Body of pancreas (tissue), 4 donors: ENCODE measurements at regions not wholly inside any gene's neighbourhood (a gene's known extent, or its start where the extent isn't known, plus 50 kb on each side); places are given as distances from the start of the nearest gene placed in this dataset.

Source experiments
- ATAC-seq: fragments of 150-250 bp; one replicate; pipeline ENCODE4 v1.9.1; 2016
- DNase-seq, 4 donors: peaks; one replicate each; pipeline ENCODE4 v3.0.0-alpha.2; 2019
- H3K27ac ChIP-seq, 4 donors: fragments of 200-600 bp; sonication (generic); 1 replicate in 3 of 4; 2 replicates in 1 of 4; pipeline versions ENCODE4 v1.5.1 to v1.6.1; 2016 to 2019; ENCODE audit warnings: mild to moderate bottlenecking in 1 of 4, mixed read lengths in 1 of 4, moderate library complexity in 1 of 4
- H3K27me3 ChIP-seq, 2 donors: fragments of 200-600 bp; sonication (generic); one replicate each; pipeline ENCODE4 v1.6.0; 2016; ENCODE audit warnings: mild to moderate bottlenecking in 1 of 2
- H3K36me3 ChIP-seq, 2 donors: fragments of 200-600 bp; sonication (generic); replicated peaks in 1 of 2; 2 replicates each; pipeline ENCODE4 v1.5.1; 2016; ENCODE audit warnings: low read depth in 2 of 2; ENCODE audit not compliant: insufficient read depth in 1 of 2
- H3K4me1 ChIP-seq: fragments of 200-600 bp; sonication (generic); one replicate; pipeline ENCODE4 v1.6.0; 2016
- H3K4me3 ChIP-seq, 2 donors: fragments of 200-600 bp; sonication (generic); 1 replicate in 1 of 2; 2 replicates in 1 of 2; pipeline ENCODE4 v1.5.1; 2016 to 2019
- H3K9me3 ChIP-seq, 3 donors: fragments of 200-600 bp; sonication (generic); 1 replicate in 2 of 3; 2 replicates in 1 of 3; pipeline ENCODE4 v1.5.1; 2016
- POLR2A ChIP-seq, 3 donors: fragments of 450-650 bp; IDR thresholded peaks; one replicate each; pipeline ENCODE4 v1.6.1; 2016; ENCODE audit warnings: antibody characterized with exemption in 3 of 3, mild to moderate bottlenecking in 2 of 3
- WGBS, 2 donors: methylation state at CpG; one replicate each; pipeline ENCODE4 v1.1.5; 2017; 5-methylcytosine and 5-hydroxymethylcytosine counted together
- intact Hi-C: fragments of 100-400 bp; cut with DNase I; formaldehyde crosslinking; loops from one replicate; pipeline ENCODE4 v1.15.1; 2023
- TF ChIP-seq, protein P1 (sequence below), 7 experiments: fragments of 450-650 bp in 4 of 7; fragments of 200-600 bp in 3 of 7; sonication (generic) in 3 of 7; IDR thresholded peaks; one replicate each; pipeline ENCODE4 v1.5.1; 2016 to 2019; ENCODE audit warnings: antibody characterized with exemption in 7 of 7

DNA sequence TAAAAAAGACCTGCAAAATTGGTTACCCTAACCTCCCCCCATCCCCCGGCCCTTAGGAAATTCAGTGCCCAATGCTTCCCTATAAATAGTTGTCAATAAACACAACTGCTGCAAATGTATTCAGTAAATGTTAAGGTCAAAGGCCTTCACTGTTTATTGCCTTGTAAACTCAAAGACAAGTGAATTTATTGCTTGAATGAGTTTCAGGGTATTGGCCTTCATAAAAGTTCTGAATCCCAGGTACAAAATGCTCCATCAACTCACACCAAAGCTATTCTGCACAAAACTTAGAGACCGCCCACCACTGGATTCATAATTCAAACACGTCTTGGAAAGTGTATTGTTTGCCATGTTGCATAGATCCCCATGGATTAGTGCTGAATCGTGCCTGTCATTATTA is 63.3 kb upstream of the CDKN3 start:
- 89 to 92% methylated on average over 4 of the region's 4 CpGs for WGBS, 2 donors
- intact Hi-C loops = no loop called here
- ATAC-seq = no peak

DNA sequence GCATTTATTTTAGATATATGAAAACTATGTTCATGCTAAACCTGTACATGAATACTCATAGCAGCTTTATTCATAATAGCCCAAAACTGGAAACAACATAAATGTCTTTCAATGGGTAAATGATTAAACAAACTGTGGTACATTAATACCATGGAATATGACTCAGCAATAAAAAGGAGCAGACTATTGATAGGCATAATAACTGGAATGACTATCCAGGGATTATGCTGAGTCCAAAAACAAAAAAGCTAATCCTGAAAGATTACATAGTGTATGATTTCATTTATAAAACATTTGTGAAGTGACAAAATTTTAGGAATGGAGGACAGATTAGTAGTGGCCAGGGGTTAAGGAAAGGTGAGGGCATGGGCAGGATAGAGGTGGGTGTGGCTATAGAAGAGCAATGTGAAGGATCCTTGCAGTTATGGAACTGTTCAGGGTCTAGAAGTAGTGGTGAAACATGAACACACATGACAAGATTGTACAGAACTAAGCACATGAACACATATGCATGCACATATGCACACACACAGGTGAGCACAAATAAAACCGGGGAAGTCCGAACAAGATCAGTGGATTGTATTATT is 61.1 kb upstream of the CDKN3 start:
- H3K27ac ChIP-seq = no peak overlapping the region
- WGBS, 2 donors = 92 to 93% methylated on average over 2 of the region's 2 CpGs
- H3K36me3 ChIP-seq = no peaks in the 10 kb centered on the region
- H3K9me3 ChIP-seq = no peaks in the 10 kb centered on the region
- no peak overlapping the region for H3K4me3 ChIP-seq
- intact Hi-C loops = no loop called here
- TF ChIP-seq, protein P1, sequence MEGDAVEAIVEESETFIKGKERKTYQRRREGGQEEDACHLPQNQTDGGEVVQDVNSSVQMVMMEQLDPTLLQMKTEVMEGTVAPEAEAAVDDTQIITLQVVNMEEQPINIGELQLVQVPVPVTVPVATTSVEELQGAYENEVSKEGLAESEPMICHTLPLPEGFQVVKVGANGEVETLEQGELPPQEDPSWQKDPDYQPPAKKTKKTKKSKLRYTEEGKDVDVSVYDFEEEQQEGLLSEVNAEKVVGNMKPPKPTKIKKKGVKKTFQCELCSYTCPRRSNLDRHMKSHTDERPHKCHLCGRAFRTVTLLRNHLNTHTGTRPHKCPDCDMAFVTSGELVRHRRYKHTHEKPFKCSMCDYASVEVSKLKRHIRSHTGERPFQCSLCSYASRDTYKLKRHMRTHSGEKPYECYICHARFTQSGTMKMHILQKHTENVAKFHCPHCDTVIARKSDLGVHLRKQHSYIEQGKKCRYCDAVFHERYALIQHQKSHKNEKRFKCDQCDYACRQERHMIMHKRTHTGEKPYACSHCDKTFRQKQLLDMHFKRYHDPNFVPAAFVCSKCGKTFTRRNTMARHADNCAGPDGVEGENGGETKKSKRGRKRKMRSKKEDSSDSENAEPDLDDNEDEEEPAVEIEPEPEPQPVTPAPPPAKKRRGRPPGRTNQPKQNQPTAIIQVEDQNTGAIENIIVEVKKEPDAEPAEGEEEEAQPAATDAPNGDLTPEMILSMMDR (IDR thresholded peaks at IDR 0.05) = no peak
- no peak for TF ChIP-seq POLR2A (IDR thresholded peaks at IDR 0.05)
- ATAC-seq = no peak
- peaks cover 7% of the 10 kb centered on the region for H3K4me1 ChIP-seq
- H3K27me3 ChIP-seq = no peaks in the 10 kb centered on the region
- no peak for DNase-seq

More for the DNA sequence above, 63.3 kb upstream of the CDKN3 start:
- Histone ChIP-seq H3K9me3 (no peaks in the 10 kb centered on the region), H3K27ac (no peak overlapping the region), H3K36me3 (no peaks in the 10 kb centered on the region), H3K4me1 (peaks cover 7% of the 10 kb centered on the region), H3K4me3 (no peak overlapping the region), H3K27me3 (no peaks in the 10 kb centered on the region)
- TF ChIP-seq, protein P1 (IDR thresholded peaks at IDR 0.05) = no peak
- TF ChIP-seq POLR2A (IDR thresholded peaks at IDR 0.05) = no peak
- DNase-seq = no peak

DNA sequence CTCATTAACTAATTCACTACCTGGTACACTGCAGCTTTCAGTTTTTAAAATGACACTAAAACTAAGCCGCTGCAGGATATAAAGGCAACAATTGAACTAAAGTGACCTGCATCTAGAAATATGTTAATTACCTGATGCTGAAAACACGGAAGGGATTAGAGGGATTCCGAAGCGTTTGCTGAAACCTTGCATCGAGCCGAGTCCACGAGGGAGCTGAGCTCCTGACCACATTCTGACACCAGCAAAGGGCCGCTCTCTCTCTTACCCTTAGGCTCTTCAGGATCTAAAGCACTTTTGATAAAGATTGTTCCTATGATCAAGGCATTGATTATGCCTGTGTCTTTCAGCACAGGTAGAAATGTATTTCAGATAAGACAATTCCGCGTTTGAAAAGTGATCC is 59.5 kb upstream of the CDKN3 start:
- H3K4me1 ChIP-seq = no peaks in the 10 kb centered on the region
- intact Hi-C loops = no loop called here
- no peaks in the 10 kb centered on the region for H3K9me3 ChIP-seq

DNA sequence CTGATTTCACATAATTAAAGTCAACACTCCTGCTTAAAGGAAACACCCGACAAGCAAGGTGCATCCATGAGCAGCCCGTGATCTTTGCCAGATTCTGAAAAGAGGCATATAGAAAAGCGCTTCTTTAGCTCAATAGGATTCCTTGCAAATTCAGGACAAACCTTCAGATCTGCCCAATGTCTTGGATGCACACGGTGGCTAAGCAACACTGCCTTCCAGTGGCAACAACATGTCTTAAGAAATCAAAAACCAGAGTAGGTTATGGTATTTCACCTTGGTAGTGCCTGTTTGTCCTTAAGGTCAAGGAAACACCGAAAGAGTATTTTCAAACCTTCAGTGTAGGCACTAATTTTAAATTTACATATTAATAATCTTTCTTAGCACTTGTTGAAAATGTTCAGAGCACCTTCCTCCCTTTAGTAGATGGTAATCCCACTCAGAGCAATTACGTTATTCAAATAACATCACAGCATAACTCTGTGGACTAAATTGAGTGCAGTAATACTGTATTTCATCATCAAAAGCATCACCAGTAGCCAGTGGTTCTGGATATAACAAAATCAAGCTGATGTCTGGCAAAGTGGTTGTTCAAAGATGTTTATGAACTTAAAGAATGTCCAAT is 58.0 kb upstream of the CDKN3 start:
- DNase-seq = no peak
- intact Hi-C loops = no loop called here

More for the DNA sequence above, 59.5 kb upstream of the CDKN3 start:
- Histone ChIP-seq H3K27me3 (no peaks in the 10 kb centered on the region), H3K4me3 (no peak overlapping the region), H3K36me3 (no peaks in the 10 kb centered on the region), H3K27ac (no peak overlapping the region)
- no peak for DNase-seq
- ATAC-seq = no peak
- TF ChIP-seq, protein P1 (IDR thresholded peaks at IDR 0.05) = no peak
- no peak for TF ChIP-seq POLR2A (IDR thresholded peaks at IDR 0.05)
- 46 to 61% methylated on average over 10 of the region's 10 CpGs for WGBS, 2 donors

More for the DNA sequence above, 58.0 kb upstream of the CDKN3 start:
- WGBS, 2 donors = 43 to 56% methylated on average over 6 of the region's 6 CpGs
- no peak for ATAC-seq
- H3K4me1 ChIP-seq = no peaks in the 10 kb centered on the region
- TF ChIP-seq, protein P1 (IDR thresholded peaks at IDR 0.05) = no peak
- TF ChIP-seq POLR2A (IDR thresholded peaks at IDR 0.05) = no peak
- H3K27ac ChIP-seq = no peak overlapping the region
- no peak overlapping the region for H3K4me3 ChIP-seq
- no peaks in the 10 kb centered on the region for H3K9me3 ChIP-seq
- no peaks in the 10 kb centered on the region for H3K36me3 ChIP-seq
- H3K27me3 ChIP-seq = no peaks in the 10 kb centered on the region
